HEK293 (cell line): ENCODE measurements at regions not wholly inside any gene's neighbourhood (a gene's known extent, or its start where the extent isn't known, plus 50 kb on each side); places are given as distances from the start of the nearest gene placed in this dataset.

Experiments
- CTCF ChIA-PET: fragments of 350-600 bp; formaldehyde crosslinking; extraction: SDS; loops from one replicate; lab custom pipeline; 2021; ENCODE audit warnings: antibody characterized with exemption; lab: Yijun Ruan, JAX
- POLR2A ChIA-PET: fragments of 300-600 bp; formaldehyde crosslinking; extraction: SDS; loops from one replicate; lab custom pipeline; 2020; ENCODE audit warnings: antibody characterized with exemption, inconsistent platforms; lab: Yijun Ruan, JAX
- H3K27ac ChIP-seq: fragments of 200-500 bp; sonication (Bioruptor generic); 2 replicates; pipeline ENCODE4 v1.5.1; 2014; ENCODE audit warnings: low read depth, low read length, control low read depth, inconsistent platforms; ENCODE audit errors: extremely low read depth
- H3K36me3 ChIP-seq, 2 experiments: fragments of 200-500 bp in 1 of 2; sonication (Bioruptor generic) in 1 of 2; 1 replicate in 1 of 2; 2 replicates in 1 of 2; pipeline ENCODE4 v1.5.1; 2014 to 2017; ENCODE audit warnings: inconsistent platforms in 2 of 2, low read length in 2 of 2; ENCODE audit not compliant: control insufficient read depth in 2 of 2, insufficient read depth in 1 of 2
- H3K4me1 ChIP-seq: fragments of 200-500 bp; sonication (Bioruptor generic); 2 replicates; pipeline ENCODE4 v1.5.1; 2014; ENCODE audit warnings: mild to moderate bottlenecking, low read length, inconsistent platforms; ENCODE audit not compliant: control insufficient read depth, insufficient read depth
- H3K4me3 ChIP-seq: 2 replicates; pipeline ENCODE4 v1.5.1; 2011; ENCODE audit warnings: low read depth, mild to moderate bottlenecking, control low read depth, low read length, moderate library complexity
- H3K9me3 ChIP-seq: fragments of 200-500 bp; sonication (Bioruptor generic); 2 replicates; pipeline ENCODE4 v1.5.1; 2014; ENCODE audit warnings: low read depth, low read length, inconsistent platforms; ENCODE audit not compliant: control insufficient read depth, insufficient read depth
- EGR2 ChIP-seq: fragments of 450-650 bp; formaldehyde crosslinking; IDR thresholded peaks from 2 replicates; pipeline ENCODE4 v1.5.1; 2016; ENCODE audit warnings: low read depth, missing biosample characterization, missing genetic modification characterization
- MEIS1 ChIP-seq: sonication (generic); formaldehyde crosslinking; IDR thresholded peaks from 2 replicates; pipeline ENCODE4 v1.8.1; 2022; ENCODE audit warnings: missing genetic modification reagents, mild to moderate bottlenecking, borderline replicate concordance
- OVOL3 ChIP-seq: fragments of 450-650 bp; formaldehyde crosslinking; IDR thresholded peaks from 2 replicates; pipeline ENCODE4 v1.5.1; 2016; ENCODE audit warnings: missing biosample characterization, missing genetic modification characterization
- TSHZ1 ChIP-seq: fragments of 450-650 bp; formaldehyde crosslinking; IDR thresholded peaks from 2 replicates; pipeline ENCODE4 v1.5.1; 2016; ENCODE audit warnings: missing biosample characterization, missing genetic modification characterization, borderline replicate concordance
- ZBTB1 ChIP-seq: fragments of 450-650 bp; formaldehyde crosslinking; IDR thresholded peaks from 2 replicates; pipeline ENCODE4 v1.5.1; 2016; ENCODE audit warnings: missing biosample characterization, missing genetic modification characterization
- ZBTB48 ChIP-seq: fragments of 450-650 bp; formaldehyde crosslinking; IDR thresholded peaks from 2 replicates; pipeline ENCODE4 v1.5.1; 2016; ENCODE audit warnings: missing biosample characterization, missing genetic modification characterization
- ZFP41 ChIP-seq: fragments of 450-650 bp; formaldehyde crosslinking; IDR thresholded peaks from 2 replicates; pipeline ENCODE4 v1.5.1; 2016; ENCODE audit warnings: missing biosample characterization, missing genetic modification characterization, borderline replicate concordance
- ZNF138 ChIP-seq: fragments of 450-650 bp; formaldehyde crosslinking; IDR thresholded peaks from 2 replicates; pipeline ENCODE4 v1.5.1; 2016; ENCODE audit warnings: missing biosample characterization, missing genetic modification characterization, borderline replicate concordance
- ZNF157 ChIP-seq: fragments of 450-650 bp; formaldehyde crosslinking; IDR thresholded peaks from 2 replicates; pipeline ENCODE4 v1.5.1; 2016; ENCODE audit warnings: missing biosample characterization, missing genetic modification characterization
- ZNF175 ChIP-seq: fragments of 450-650 bp; formaldehyde crosslinking; IDR thresholded peaks from 2 replicates; pipeline ENCODE4 v1.5.1; 2016; ENCODE audit warnings: missing biosample characterization, missing genetic modification characterization
- ZNF202 ChIP-seq: fragments of 450-650 bp; formaldehyde crosslinking; IDR thresholded peaks from 2 replicates; pipeline ENCODE4 v1.5.1; 2016; ENCODE audit warnings: missing biosample characterization, missing genetic modification characterization, borderline replicate concordance
- ZNF239 ChIP-seq: fragments of 450-650 bp; formaldehyde crosslinking; IDR thresholded peaks from 2 replicates; pipeline ENCODE4 v1.5.1; 2016; ENCODE audit warnings: missing biosample characterization, missing genetic modification characterization
- ZNF341 ChIP-seq: fragments of 450-650 bp; formaldehyde crosslinking; IDR thresholded peaks from 2 replicates; pipeline ENCODE4; 2016; ENCODE audit warnings: low read depth, missing biosample characterization, missing genetic modification characterization
- ZNF391 ChIP-seq: fragments of 450-650 bp; formaldehyde crosslinking; IDR thresholded peaks from 2 replicates; pipeline ENCODE4 v1.5.1; 2016; ENCODE audit warnings: low read depth, missing biosample characterization, missing genetic modification characterization, borderline replicate concordance
- ZNF394 ChIP-seq: fragments of 450-650 bp; formaldehyde crosslinking; IDR thresholded peaks from 2 replicates; pipeline ENCODE4 v1.5.1; 2016; ENCODE audit warnings: missing biosample characterization, missing genetic modification characterization, mild to moderate bottlenecking, moderate library complexity, borderline replicate concordance
- ZNF596 ChIP-seq: fragments of 450-650 bp; IDR thresholded peaks from 2 replicates; pipeline ENCODE4 v1.5.0; 2018; ENCODE audit warnings: missing biosample characterization, mild to moderate bottlenecking, missing genetic modification characterization, moderate library complexity
- ZNF624 ChIP-seq: fragments of 450-650 bp; formaldehyde crosslinking; IDR thresholded peaks from 2 replicates; pipeline ENCODE4 v1.5.1; 2017; ENCODE audit warnings: missing biosample characterization, missing genetic modification characterization
- ZNF792 ChIP-seq: fragments of 450-650 bp; formaldehyde crosslinking; IDR thresholded peaks from 2 replicates; pipeline ENCODE4 v1.5.1; 2016; ENCODE audit warnings: missing biosample characterization, missing genetic modification characterization
- ZSCAN16 ChIP-seq: fragments of 450-650 bp; formaldehyde crosslinking; IDR thresholded peaks from 2 replicates; pipeline ENCODE4 v1.5.1; 2016; ENCODE audit warnings: missing biosample characterization, missing genetic modification characterization
- ZSCAN18 ChIP-seq: fragments of 450-650 bp; formaldehyde crosslinking; IDR thresholded peaks from 2 replicates; pipeline ENCODE4 v1.5.1; 2016; ENCODE audit warnings: missing biosample characterization, missing genetic modification characterization
- ZSCAN4 ChIP-seq: fragments of 450-650 bp; formaldehyde crosslinking; IDR thresholded peaks from 2 replicates; pipeline ENCODE4 v1.5.1; 2017; ENCODE audit warnings: missing biosample characterization, missing genetic modification characterization

- Histone ChIP-seq H3K27ac (no peak overlapping the region), H3K4me3 (no peak overlapping the region), H3K4me1 (no peaks in the 10 kb centered on the region), H3K36me3 (no peaks in the 10 kb centered on the region), H3K9me3 (no peaks in the 10 kb centered on the region)
- TF ChIP-seq MEIS1 = no peak
- ChIA-PET CTCF (no interaction called here), POLR2A (no interaction called here)
These were observed 185.4 kb downstream of the IPMK start for GRCh38 chr10:58082248-58082647.

- Histone ChIP-seq H3K27ac (no peak overlapping the region), H3K36me3 (no peaks in the 10 kb centered on the region), H3K4me3 (no peak overlapping the region)
- TF ChIP-seq ZNF341 (tag by site-specific recombination) = no peak
- TF ChIP-seq ZBTB48 (tag by site-specific recombination) = no peak
- TF ChIP-seq ZNF394 (tag by site-specific recombination) = no peak
- no peak for TF ChIP-seq ZNF175
- TF ChIP-seq ZNF239 = no peak
- no peak for TF ChIP-seq ZSCAN4
- TF ChIP-seq, all 188 proteins: peak for 0
- ChIA-PET POLR2A (no interaction called here), CTCF (no interaction called here)
- Histone ChIP-seq H3K9me3 (no peaks in the 10 kb centered on the region), H3K4me1 (no peaks in the 10 kb centered on the region)
These were observed 186.3 kb downstream of the IPMK start for GRCh38 chr10:58081353-58081752.

GRCh38 chr10:58079461-58079860, 188.2 kb downstream of the IPMK start:
- H3K9me3 ChIP-seq = no peaks in the 10 kb centered on the region; the same call in 1 of the 2 replicates
- TF ChIP-seq ZNF391 (tag by site-specific recombination) (no peak), EGR2 (tag by site-specific recombination) (no peak), ZNF624 (tag by site-specific recombination) (no peak), ZNF138 (no peak), ZNF157 (tag by site-specific recombination) (no peak), ZNF596 (no peak), ZSCAN16 (tag by site-specific recombination) (no peak), ZNF175 (no peak)
- H3K4me3 ChIP-seq = no peak overlapping the region
- H3K27ac ChIP-seq = no peak overlapping the region
- ChIA-PET POLR2A (no interaction called here), CTCF (no interaction called here)
- H3K4me1 ChIP-seq = no peaks in the 10 kb centered on the region
- H3K36me3 ChIP-seq = no peaks in the 10 kb centered on the region

- POLR2A ChIA-PET = no interaction called here
- H3K27ac ChIP-seq = no peak overlapping the region
- H3K4me3 ChIP-seq = no peak overlapping the region
- no peaks in the 10 kb centered on the region; the same call in 1 of the 2 replicates for H3K9me3 ChIP-seq
- no peaks in the 10 kb centered on the region for H3K4me1 ChIP-seq
- CTCF ChIA-PET = no interaction called here
- H3K36me3 ChIP-seq = no peaks in the 10 kb centered on the region
- TF ChIP-seq ZSCAN18 (tag by site-specific recombination) (no peak), ZNF624 (tag by site-specific recombination) (no peak), ZFP41 (no peak), OVOL3 (tag by site-specific recombination) (no peak), TSHZ1 (tag by site-specific recombination) (no peak), ZBTB1 (tag by site-specific recombination) (no peak), ZNF202 (tag by site-specific recombination) (no peak), ZNF792 (tag by site-specific recombination) (no peak), ZNF391 (tag by site-specific recombination) (no peak)
These were observed 195.1 kb downstream of the IPMK start for GRCh38 chr10:58072634-58073033.
